IMR-90 (cell line): ENCODE measurements at regions not wholly inside any gene's neighbourhood (a gene's known extent, or its start where the extent isn't known, plus 50 kb on each side); places are given as distances from the start of the nearest gene placed in this dataset.

Source experiments
- ATAC-seq: fragments of 200-7000 bp; cut with Tn5 transposase; 2 replicates; pipeline ENCODE4 v1.9.1; 2020; ENCODE audit warnings: low read depth, mild to moderate bottlenecking, moderate library complexity
- BruUV-seq: library from RNA; stranded (reverse); fragments of 400-500 nt; replicated peaks from 2 replicates; lab custom pipeline; 2021; lab: Mats Ljungman, UMichigan
- CTCF ChIA-PET: fragments of 300-600 bp; formaldehyde crosslinking; extraction: SDS; loops from one replicate; lab custom pipeline; 2021; ENCODE audit warnings: antibody characterized with exemption; lab: Yijun Ruan, JAX
- POLR2A ChIA-PET: fragments of 300-600 bp; sonication (Branson Sonifier 250); formaldehyde crosslinking; loops from one replicate; lab custom pipeline; 2022; ENCODE audit warnings: antibody characterized with exemption; ENCODE audit not compliant: unreplicated experiment; lab: Charles Lee
- DNase-seq: peaks from one replicate; pipeline ENCODE4 v3.0.0; 2013
- H2AFZ ChIP-seq: replicated peaks from 2 replicates; pipeline ENCODE3; 2013; ENCODE audit warnings: low read length, mild to moderate bottlenecking; ENCODE audit not compliant: poor library complexity
- H2AK5ac ChIP-seq: 2 replicates; pipeline ENCODE4 v1.6.1; 2013; ENCODE audit warnings: low read depth, low read length, inconsistent platforms
- H2AK9ac ChIP-seq: replicated peaks from 2 replicates; pipeline ENCODE3; 2013; ENCODE audit warnings: mild to moderate bottlenecking, low read depth, low read length, moderate library complexity; ENCODE audit not compliant: poor library complexity
- H2BK120ac ChIP-seq: 2 replicates; pipeline ENCODE4 v1.6.1; 2013; ENCODE audit warnings: low read depth, low read length, inconsistent platforms
- H2BK15ac ChIP-seq: 3 replicates; pipeline ENCODE4 v1.6.1; 2013; ENCODE audit warnings: low read depth, low read length, inconsistent platforms
- H2BK20ac ChIP-seq: 2 replicates; pipeline ENCODE4 v1.6.1; 2013; ENCODE audit warnings: low read depth, mild to moderate bottlenecking, inconsistent platforms, low read length, moderate library complexity
- H2BK5ac ChIP-seq: 2 replicates; pipeline ENCODE4 v1.6.1; 2013; ENCODE audit warnings: mild to moderate bottlenecking, low read depth, low read length, inconsistent platforms; ENCODE audit not compliant: poor library complexity, severe bottlenecking
- H3K14ac ChIP-seq: replicated peaks from 2 replicates; pipeline ENCODE4 v1.6.1; 2013; ENCODE audit warnings: low read depth, low read length, inconsistent platforms
- H3K18ac ChIP-seq: 2 replicates; pipeline ENCODE4 v1.6.1; 2013; ENCODE audit warnings: low read depth, low read length, control low read depth
- H3K23ac ChIP-seq: 2 replicates; pipeline ENCODE4 v1.6.1; 2013; ENCODE audit warnings: low read depth, low read length, inconsistent platforms
- H3K27ac ChIP-seq: 2 replicates; pipeline ENCODE4 v1.5.1; 2013; ENCODE audit warnings: mild to moderate bottlenecking, control low read depth, low read length; ENCODE audit not compliant: insufficient read depth
- H3K27me3 ChIP-seq: 2 replicates; pipeline ENCODE4 v1.6.1; 2013; ENCODE audit warnings: low read length; ENCODE audit not compliant: control insufficient read depth, insufficient read depth
- H3K36me3 ChIP-seq: 2 replicates; pipeline ENCODE4 v1.6.1; 2013; ENCODE audit warnings: low read length, mixed read lengths; ENCODE audit not compliant: control insufficient read depth, insufficient read depth
- H3K4ac ChIP-seq: 2 replicates; pipeline ENCODE4 v1.6.1; 2013; ENCODE audit warnings: low read depth, low read length, inconsistent platforms
- H3K4me1 ChIP-seq: 2 replicates; pipeline ENCODE4 v1.6.1; 2013; ENCODE audit warnings: low read length, mixed read lengths; ENCODE audit not compliant: control insufficient read depth, insufficient read depth
- H3K4me2 ChIP-seq: 2 replicates; pipeline ENCODE4 v1.6.1; 2013; ENCODE audit warnings: low read depth, mild to moderate bottlenecking, control low read depth, low read length, moderate library complexity
- H3K4me3 ChIP-seq: 2 replicates; pipeline ENCODE4 v1.5.1; 2013; ENCODE audit warnings: low read depth, mild to moderate bottlenecking, control low read depth, low read length, moderate library complexity; ENCODE audit not compliant: insufficient read depth
- H3K56ac ChIP-seq: 2 replicates; pipeline ENCODE4 v1.6.1; 2013; ENCODE audit warnings: low read length, inconsistent platforms; ENCODE audit not compliant: insufficient read depth; ENCODE audit errors: extremely low read depth
- H3K79me1 ChIP-seq, 2 experiments: 2 replicates each; pipeline ENCODE4 v1.6.1; 2013; ENCODE audit warnings: low read length in 2 of 2, inconsistent platforms in 1 of 2, low read depth in 1 of 2
- H3K9ac ChIP-seq: 2 replicates; pipeline ENCODE4 v1.6.1; 2013; ENCODE audit warnings: low read depth, low read length, control low read depth
- H3K9me1 ChIP-seq: 2 replicates; pipeline ENCODE4 v1.6.1; 2013; ENCODE audit warnings: low read length, inconsistent platforms; ENCODE audit not compliant: insufficient read depth
- H3K9me3 ChIP-seq: 2 replicates; pipeline ENCODE4 v1.6.1; 2013; ENCODE audit warnings: low read length; ENCODE audit not compliant: control insufficient read depth, insufficient read depth
- H4K20me1 ChIP-seq: 2 replicates; pipeline ENCODE4 v1.6.1; 2013; ENCODE audit warnings: low read length, inconsistent platforms; ENCODE audit not compliant: insufficient read depth
- H4K5ac ChIP-seq: 2 replicates; pipeline ENCODE4 v1.6.1; 2013; ENCODE audit warnings: mild to moderate bottlenecking, low read depth, low read length, control low read depth
- H4K8ac ChIP-seq, 2 experiments: 2 replicates each; pipeline ENCODE4 v1.6.1; 2013; ENCODE audit warnings: low read depth in 2 of 2, low read length in 2 of 2, control low read depth in 1 of 2, inconsistent platforms in 1 of 2
- H4K91ac ChIP-seq: 2 replicates; pipeline ENCODE4 v1.6.1; 2013; ENCODE audit warnings: low read depth, low read length, inconsistent platforms; ENCODE audit not compliant: insufficient read depth
- CHD1 ChIP-seq: IDR thresholded peaks from 2 replicates; pipeline ENCODE4 v1.6.1; 2012; ENCODE audit warnings: low read depth, low read length, improper control_type of control experiment
- ELK1 ChIP-seq: fragments of 150-350 bp; IDR thresholded peaks from 2 replicates; pipeline ENCODE4 v1.6.1; 2016; ENCODE audit warnings: low read depth, mild to moderate bottlenecking, low read length, moderate library complexity, borderline replicate concordance
- MAZ ChIP-seq: IDR thresholded peaks from 2 replicates; pipeline ENCODE4 v1.6.1; 2012; ENCODE audit warnings: low read depth, mild to moderate bottlenecking, low read length, improper control_type of control experiment, moderate library complexity, borderline replicate concordance
- NFE2L2 ChIP-seq: fragments of 150-350 bp; IDR thresholded peaks from 2 replicates; pipeline ENCODE4 v1.6.1; 2016; ENCODE audit warnings: low read depth, mild to moderate bottlenecking, low read length
- RFX5 ChIP-seq: IDR thresholded peaks from 2 replicates; pipeline ENCODE4 v1.8.0; 2012; ENCODE audit warnings: low read depth, mild to moderate bottlenecking, low read length, moderate library complexity
- SMC3 ChIP-seq: fragments of 150-350 bp; IDR thresholded peaks from 2 replicates; pipeline ENCODE4 v1.6.1; 2016; ENCODE audit warnings: low read depth, mild to moderate bottlenecking, antibody characterized with exemption, low read length, moderate library complexity
- USF2 ChIP-seq: fragments of 150-350 bp; IDR thresholded peaks from 2 replicates; pipeline ENCODE4 v1.6.1; 2017; ENCODE audit warnings: mild to moderate bottlenecking, antibody characterized with exemption, low read length, low read depth
- WGBS, 2 experiments: methylation state at CpG; one replicate each; pipeline versions ENCODE4 v1.1.5 to v1.1.7; 2013; ENCODE audit warnings: missing lambda C conversion rate in 2 of 2; ENCODE audit not compliant: insufficient read length in 1 of 2; ENCODE audit errors: extremely low coverage in 2 of 2; 5-methylcytosine and 5-hydroxymethylcytosine counted together
- dilution Hi-C: fragments of 300-500 bp; cut with HindIII; formaldehyde crosslinking; loops from one replicate; pipeline ENCODE4 v1.14.3; 2018; ENCODE audit warnings: low sequenced_read_pairs; ENCODE audit not compliant: unreplicated experiment
- in situ Hi-C: fragments of 300-500 bp; cut with MboI; formaldehyde crosslinking; loops from 3 replicates; pipeline ENCODE4 v1.14.3; 2019; ENCODE audit warnings: low sequenced_read_pairs, inconsistent platforms, mixed read lengths
- intact Hi-C: fragments of 100-400 bp; cut with micrococcal nuclease; formaldehyde crosslinking; loops from 2 replicates; pipeline ENCODE4 v1.10.0; 2022

GRCh38 chrX:40290517-40290916, 192.8 kb upstream of the BCOR start:
- Histone ChIP-seq H3K9ac (no peak overlapping the region), H3K4me2 (no peak overlapping the region), H3K27me3 (peaks cover 7% of the 10 kb centered on the region), H3K27ac (no peak overlapping the region), H3K18ac (no peak overlapping the region), H2AK5ac (no peak overlapping the region), H3K79me1 (no peaks in the 10 kb centered on the region), H2BK20ac (no peak overlapping the region), H2BK15ac (no peak overlapping the region), H3K14ac (no peak overlapping the region), H4K8ac (no peak overlapping the region), H4K5ac (no peak overlapping the region), H3K4me3 (no peak overlapping the region), H2BK120ac (no peak overlapping the region), H2BK5ac (no peak overlapping the region), H3K36me3 (no peaks in the 10 kb centered on the region), H3K56ac (no peak overlapping the region), H3K9me3 (peaks cover 6% of the 10 kb centered on the region), H3K9me1 (no peaks in the 10 kb centered on the region), H2AK9ac (no peak overlapping the region), H3K4me1 (no peaks in the 10 kb centered on the region), H3K23ac (no peak overlapping the region), H2AFZ (no peak overlapping the region), H3K4ac (no peak overlapping the region), H4K91ac (no peak overlapping the region), H4K20me1 (no peaks in the 10 kb centered on the region)
- dilution Hi-C loops (no loop called here), in situ Hi-C loops (no loop called here), intact Hi-C loops (no loop called here)
- POLR2A ChIA-PET, result no interaction called here
- no TSS peak for BruUV-seq
- CTCF ChIA-PET, result no interaction called here
- ATAC-seq, result no peak
- no peak for DNase-seq
- WGBS, 2 experiments, result no CpG with 5 or more reads among the region's 7 CpGs
- TF ChIP-seq SMC3, result no peak
- no peak for TF ChIP-seq ELK1
- TF ChIP-seq USF2, result no peak
- TF ChIP-seq MAZ, result no peak
- no peak for TF ChIP-seq RFX5
- TF ChIP-seq CHD1, result no peak
- TF ChIP-seq NFE2L2, result no peak
